Astrocyte of the spinal cord (primary cell): ENCODE measurements at regions not wholly inside any gene's neighbourhood (a gene's known extent, or its start where the extent isn't known, plus 50 kb on each side); places are given as distances from the start of the nearest gene placed in this dataset.

Experiments
- DNase-seq: peaks from one replicate; pipeline ENCODE4 v3.0.0; 2011; ENCODE audit warnings: low read depth, low spot score
- H3K4me3 ChIP-seq: 2 replicates; pipeline ENCODE4 v1.5.1; 2011; ENCODE audit warnings: low read depth, mild to moderate bottlenecking, low read length, moderate library complexity
- in situ Hi-C: cut with HindIII; loops from 2 replicates; pipeline ENCODE4 v1.10.0; 2017; ENCODE audit warnings: low sequenced_read_pairs
- TF ChIP-seq, protein P1 (sequence below): IDR thresholded peaks from 2 replicates; pipeline ENCODE4 v1.5.1; 2012; ENCODE audit warnings: low read depth, mild to moderate bottlenecking, low read length, inconsistent platforms

- TF ChIP-seq, protein P1, sequence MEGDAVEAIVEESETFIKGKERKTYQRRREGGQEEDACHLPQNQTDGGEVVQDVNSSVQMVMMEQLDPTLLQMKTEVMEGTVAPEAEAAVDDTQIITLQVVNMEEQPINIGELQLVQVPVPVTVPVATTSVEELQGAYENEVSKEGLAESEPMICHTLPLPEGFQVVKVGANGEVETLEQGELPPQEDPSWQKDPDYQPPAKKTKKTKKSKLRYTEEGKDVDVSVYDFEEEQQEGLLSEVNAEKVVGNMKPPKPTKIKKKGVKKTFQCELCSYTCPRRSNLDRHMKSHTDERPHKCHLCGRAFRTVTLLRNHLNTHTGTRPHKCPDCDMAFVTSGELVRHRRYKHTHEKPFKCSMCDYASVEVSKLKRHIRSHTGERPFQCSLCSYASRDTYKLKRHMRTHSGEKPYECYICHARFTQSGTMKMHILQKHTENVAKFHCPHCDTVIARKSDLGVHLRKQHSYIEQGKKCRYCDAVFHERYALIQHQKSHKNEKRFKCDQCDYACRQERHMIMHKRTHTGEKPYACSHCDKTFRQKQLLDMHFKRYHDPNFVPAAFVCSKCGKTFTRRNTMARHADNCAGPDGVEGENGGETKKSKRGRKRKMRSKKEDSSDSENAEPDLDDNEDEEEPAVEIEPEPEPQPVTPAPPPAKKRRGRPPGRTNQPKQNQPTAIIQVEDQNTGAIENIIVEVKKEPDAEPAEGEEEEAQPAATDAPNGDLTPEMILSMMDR: no peak
- DNase-seq: no peak
- in situ Hi-C loops: no loop called here
- no peak overlapping the region for H3K4me3 ChIP-seq
Measured at GRCh38 chr1:22321917-22322316, 129.7 kb upstream of the ZBTB40 start.

DNA sequence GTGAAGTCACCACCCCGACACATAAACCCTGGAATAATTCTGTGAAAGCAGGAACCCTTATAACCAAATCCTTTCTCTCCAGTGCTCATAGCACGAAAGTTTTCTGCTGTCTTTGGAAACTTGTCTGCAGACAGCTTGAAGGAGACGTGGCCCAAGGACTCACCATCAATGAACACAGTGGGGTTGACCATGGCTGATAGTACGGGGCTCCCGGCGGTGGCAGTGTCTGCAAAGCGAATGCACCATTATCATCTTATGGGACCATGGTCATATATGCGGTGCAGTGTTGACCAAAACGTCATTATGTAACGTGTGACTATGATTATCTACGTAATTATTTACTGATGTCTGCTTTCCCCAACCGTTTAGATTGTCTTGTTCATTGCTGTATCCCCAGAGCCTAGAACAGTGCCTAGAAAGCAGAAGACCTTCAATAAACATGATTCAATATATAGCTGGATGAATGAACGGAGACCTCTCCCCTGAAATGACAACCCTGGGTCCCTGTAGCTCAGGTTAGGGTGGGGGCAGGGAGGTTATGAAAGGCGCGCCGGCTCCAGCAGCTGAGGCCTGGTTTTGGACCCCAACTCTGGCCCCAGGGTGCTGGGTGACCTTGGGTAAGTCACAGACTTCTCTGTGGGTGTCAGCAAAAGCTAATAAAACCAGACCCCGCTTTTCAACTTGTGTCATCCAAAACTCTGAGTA is 128.4 kb upstream of the ZBTB40 start:
- H3K4me3 ChIP-seq: no peak overlapping the region
- in situ Hi-C loops: no loop called here
- TF ChIP-seq, protein P1: no peak
- no peak for DNase-seq

DNA sequence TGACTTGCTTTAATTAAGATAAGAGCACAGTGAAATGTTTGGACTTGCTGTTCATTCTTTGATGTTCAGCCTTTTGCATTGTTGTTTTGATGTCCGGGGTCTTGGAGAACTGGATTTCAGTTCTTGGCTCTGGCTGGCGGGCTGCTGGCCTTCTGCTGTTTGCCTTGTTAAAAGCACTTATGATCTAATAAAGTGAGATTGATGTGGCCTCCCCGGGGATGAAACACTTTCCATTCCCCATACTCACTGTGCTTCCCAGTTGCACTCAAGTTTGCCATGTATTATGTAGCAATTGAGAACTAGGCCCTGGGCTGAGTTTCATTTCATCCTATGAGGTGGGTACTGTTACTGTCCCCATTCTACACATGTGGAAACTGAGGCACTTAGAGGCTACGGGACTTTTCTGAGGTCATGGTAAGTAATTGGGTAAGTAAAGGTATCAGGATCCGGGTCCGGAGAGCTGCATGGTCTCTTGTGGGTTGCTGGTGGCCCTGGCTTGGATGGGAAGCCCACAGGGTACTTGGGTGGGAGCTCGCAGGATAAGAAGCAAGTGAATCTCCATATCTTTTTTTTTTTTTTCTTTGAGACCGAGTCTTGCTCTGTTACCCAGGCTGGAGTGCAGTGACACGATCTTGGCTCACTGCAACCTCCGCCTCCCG is 127.7 kb upstream of the ZBTB40 start:
- TF ChIP-seq, protein P1: no peak
- in situ Hi-C loops: no loop called here
- no peak overlapping the region for H3K4me3 ChIP-seq
- DNase-seq: no peak

DNA sequence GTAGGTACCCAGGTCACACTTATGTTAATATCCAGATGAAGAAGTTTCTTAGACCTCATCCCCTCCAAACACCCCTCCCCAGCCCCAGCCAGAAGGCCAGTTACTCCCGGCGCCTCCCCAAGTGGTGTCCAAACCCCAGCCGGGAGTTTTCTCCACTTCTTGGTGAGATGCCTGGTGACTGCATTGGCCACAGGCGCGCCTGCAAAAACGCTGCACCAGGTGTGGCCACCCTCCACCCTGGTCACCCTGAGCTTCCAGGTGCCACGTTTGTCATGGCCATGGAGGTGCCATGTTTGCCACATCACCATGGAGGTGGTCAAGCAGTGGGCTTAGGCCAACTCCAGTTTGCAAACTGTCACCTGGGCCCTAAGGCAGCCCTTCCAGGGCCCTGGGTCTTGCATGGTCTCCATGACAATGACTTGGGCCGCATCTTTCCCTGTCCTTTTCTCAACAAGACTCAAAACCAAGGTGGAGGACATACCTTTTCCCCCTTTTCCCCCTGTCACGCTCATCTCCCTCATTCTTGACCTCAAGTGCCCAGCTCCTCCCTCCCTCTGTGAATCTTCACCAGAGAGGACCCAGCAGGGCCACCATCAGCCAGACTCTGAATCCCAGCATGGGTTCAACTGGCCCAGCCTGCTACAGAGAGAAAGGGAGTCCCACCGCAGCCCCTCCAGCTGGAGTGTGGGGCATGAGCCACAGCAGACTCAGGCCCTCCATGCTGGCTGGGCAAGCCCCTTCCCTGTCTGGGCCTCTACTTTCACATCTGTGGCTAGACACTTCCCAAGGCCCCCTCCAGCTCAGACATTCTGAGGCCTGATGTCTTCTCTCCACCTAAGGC is 125.9 kb upstream of the ZBTB40 start:
- H3K4me3 ChIP-seq: no peak overlapping the region
- TF ChIP-seq, protein P1: no peak
- DNase-seq: no peak
- in situ Hi-C loops: no loop called here

- in situ Hi-C loops: no loop called here
- no peak overlapping the region for H3K4me3 ChIP-seq
- TF ChIP-seq, protein P1: no peak
- no peak for DNase-seq
Measured at GRCh38 chr1:22326372-22326915, 125.2 kb upstream of the ZBTB40 start.

- in situ Hi-C loops: no loop called here
- TF ChIP-seq, protein P1: no peak
Measured at GRCh38 chr1:22326931-22327330, 124.7 kb upstream of the ZBTB40 start.

More at GRCh38 chr1:22326931-22327330, 124.7 kb upstream of the ZBTB40 start:
- no peak overlapping the region for H3K4me3 ChIP-seq
- DNase-seq: no peak
